Glomerular visceral epithelial cell (primary cell): ENCODE measurements at regions not wholly inside any gene's neighbourhood (a gene's known extent, or its start where the extent isn't known, plus 50 kb on each side); places are given as distances from the start of the nearest gene placed in this dataset.
"Not testable (repeated sequence)": the region's sequence is repeated elsewhere in the genome, so short reads cannot be mapped to it uniquely, and the experiment has no call there.

ENCODE experiments used
- DNase-seq: peaks from one replicate; pipeline ENCODE4 v3.0.0-alpha.2; 2016; ENCODE audit errors: extremely low spot score

GRCh38 chr9:74173284-74173683, 323.9 kb upstream of the RORB start:
- DNase-seq = no peak

GRCh38 chr9:74197771-74198170, 299.4 kb upstream of the RORB start:
- not testable (repeated sequence) for DNase-seq

GRCh38 chr9:74205056-74205455, 292.1 kb upstream of the RORB start:
- no peak for DNase-seq

GRCh38 chr9:74218385-74219063, 278.6 kb upstream of the RORB start:
- DNase-seq = no peak

- no peak for DNase-seq
Measured at GRCh38 chr9:74220327-74220726, 276.8 kb upstream of the RORB start.

- no peak for DNase-seq
Measured at GRCh38 chr9:74236857-74237256, 260.3 kb upstream of the RORB start.

- no peak for DNase-seq
Measured at GRCh38 chr9:74245866-74246497, 251.2 kb upstream of the RORB start.

- DNase-seq = no peak
Measured at GRCh38 chr9:74255489-74255984, 241.6 kb upstream of the RORB start.

- no peak for DNase-seq
Measured at GRCh38 chr9:74275872-74276508, 221.1 kb upstream of the RORB start.

- DNase-seq = no peak
Measured at GRCh38 chr9:74277532-74277931, 219.6 kb upstream of the RORB start.

GRCh38 chr9:74281674-74282073, 215.5 kb upstream of the RORB start:
- peak; percentile 1 for DNase-seq

- no peak for DNase-seq
Measured at GRCh38 chr9:74282526-74283253, 214.4 kb upstream of the RORB start.

- no peak for DNase-seq
Measured at GRCh38 chr9:74284581-74285450, 212.3 kb upstream of the RORB start.

GRCh38 chr9:74293479-74293878, 203.7 kb upstream of the RORB start:
- DNase-seq = no peak

- DNase-seq = no peak
Measured at GRCh38 chr9:74303945-74304344, 193.2 kb upstream of the RORB start.

GRCh38 chr9:74304598-74304997, 192.5 kb upstream of the RORB start:
- no peak for DNase-seq

- no peak for DNase-seq
Measured at GRCh38 chr9:74309654-74310053, 187.5 kb upstream of the RORB start.

GRCh38 chr9:74317235-74317634, 179.9 kb upstream of the RORB start:
- no peak for DNase-seq

GRCh38 chr9:74321396-74321795, 175.7 kb upstream of the RORB start:
- no peak for DNase-seq

- no peak for DNase-seq
Measured at GRCh38 chr9:74322661-74323314, 174.3 kb upstream of the RORB start.
